ENCODE measurements at regions not wholly inside any gene's neighbourhood (a gene's known extent, or its start where the extent isn't known, plus 50 kb on each side); places are given as distances from the start of the nearest gene placed in this dataset.
"Not testable (repeated sequence)": the region's sequence is repeated elsewhere in the genome, so short reads cannot be mapped to it uniquely, and the experiment has no call there.

DNA sequence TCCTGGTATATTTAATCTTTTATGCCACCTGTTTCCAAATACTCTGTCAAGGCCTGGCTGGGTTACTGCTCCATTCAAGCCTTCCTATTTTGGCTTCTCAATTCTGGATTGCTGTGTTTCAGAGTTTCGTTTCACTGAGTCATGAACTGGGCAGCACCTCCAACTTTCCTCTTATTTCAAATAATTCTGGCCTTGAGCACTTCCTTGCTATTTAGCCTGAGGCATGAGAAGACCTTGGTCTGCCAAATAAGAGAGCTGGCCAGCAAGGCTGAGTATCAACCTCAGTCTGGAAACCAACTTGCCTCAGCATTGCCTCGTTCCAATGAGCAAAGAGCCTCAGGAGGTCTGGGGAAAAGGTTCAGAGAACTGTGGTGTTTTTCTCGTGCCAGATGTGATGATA is 66.6 kb downstream of the TNFAIP3 start:
- no peaks in the 10 kb centered on the region for H3K9me3 ChIP-seq (ENCODE audit: low read depth, low read length)
- H3K4me1 ChIP-seq (ENCODE audit: insufficient read depth, low read length) = peaks cover 9% of the 10 kb centered on the region
- no peak overlapping the region for H3K4me3 ChIP-seq (ENCODE audit: low read length)
- H3K27me3 ChIP-seq (ENCODE audit: insufficient read depth, low read length) = no peaks in the 10 kb centered on the region

DNA sequence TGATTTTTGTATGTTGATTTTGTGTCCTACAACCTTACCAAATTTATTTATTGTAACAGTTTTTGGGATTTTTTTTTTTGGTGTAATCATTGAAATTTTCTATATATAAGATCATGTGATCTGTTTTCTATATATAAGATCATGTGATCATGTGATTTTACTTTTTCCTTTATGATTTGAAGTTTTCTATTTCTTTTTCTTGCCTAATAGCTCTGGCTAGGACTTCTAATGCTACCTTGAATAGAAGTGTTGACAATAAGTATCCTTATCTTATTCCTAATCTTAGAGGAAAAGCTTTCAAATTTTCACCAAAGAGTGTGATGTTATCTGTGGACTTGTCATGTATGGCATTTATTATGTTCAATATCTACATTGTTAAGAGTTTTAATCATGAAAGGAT is 69.7 kb downstream of the TNFAIP3 start:
- Histone ChIP-seq H3K27me3 (ENCODE audit: insufficient read depth, low read length) (no peaks in the 10 kb centered on the region), H3K4me1 (ENCODE audit: insufficient read depth, low read length) (peaks cover 8% of the 10 kb centered on the region)

GRCh38 chr6:137937834-137938233 is 70.8 kb downstream of the TNFAIP3 start:
- H3K4me3 ChIP-seq (ENCODE audit: low read length) = no peak overlapping the region
- H3K4me1 ChIP-seq (ENCODE audit: insufficient read depth, low read length) = peaks cover 8% of the 10 kb centered on the region
- no peaks in the 10 kb centered on the region for H3K9me3 ChIP-seq (ENCODE audit: low read depth, low read length)
- H3K27me3 ChIP-seq (ENCODE audit: insufficient read depth, low read length) = no peaks in the 10 kb centered on the region

More for the DNA sequence above, 69.7 kb downstream of the TNFAIP3 start:
- Histone ChIP-seq H3K4me3 (ENCODE audit: low read length) (no peak overlapping the region), H3K9me3 (ENCODE audit: low read depth, low read length) (no peaks in the 10 kb centered on the region)

DNA sequence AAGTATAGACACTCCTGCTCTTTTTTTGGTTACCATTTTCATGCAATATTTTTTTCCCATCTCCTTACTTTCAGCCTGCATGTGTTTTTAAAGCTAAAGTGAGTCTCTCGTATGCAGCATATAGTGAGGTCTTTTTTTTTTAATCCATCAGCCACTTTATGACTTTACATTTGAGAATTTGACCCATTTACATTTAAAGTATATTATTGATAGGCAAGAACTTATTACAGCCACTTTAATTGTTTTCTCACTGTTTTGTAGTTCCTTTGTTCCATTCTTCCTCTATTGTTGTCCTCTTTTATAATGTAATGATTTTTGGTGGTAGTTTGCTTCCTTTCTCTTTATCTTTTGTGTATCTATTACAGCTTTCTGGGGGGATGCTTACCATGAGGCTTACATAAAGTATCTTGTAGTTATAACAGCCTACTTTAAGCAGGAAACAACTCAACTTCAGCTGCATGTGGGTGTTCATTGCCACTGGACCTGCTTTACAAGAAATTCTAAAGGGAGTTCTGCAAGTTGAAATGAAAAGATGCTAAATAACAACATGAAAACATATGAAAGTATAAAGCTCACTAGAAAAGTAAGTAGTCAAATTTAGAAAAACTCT is 71.8 kb downstream of the TNFAIP3 start:
- no peaks in the 10 kb centered on the region for H3K9me3 ChIP-seq (ENCODE audit: low read depth, low read length)
- H3K4me3 ChIP-seq (ENCODE audit: low read length) = no peak overlapping the region
- H3K27me3 ChIP-seq (ENCODE audit: insufficient read depth, low read length) = no peaks in the 10 kb centered on the region
- H3K4me1 ChIP-seq (ENCODE audit: insufficient read depth, low read length) = peaks cover 8% of the 10 kb centered on the region

GRCh38 chr6:137941995-137942394 is 74.9 kb downstream of the TNFAIP3 start:
- H3K4me3 ChIP-seq (ENCODE audit: low read length) = no peak overlapping the region
- no peaks in the 10 kb centered on the region for H3K9me3 ChIP-seq (ENCODE audit: low read depth, low read length)
- H3K4me1 ChIP-seq (ENCODE audit: insufficient read depth, low read length) = peaks cover 17% of the 10 kb centered on the region
- no peaks in the 10 kb centered on the region for H3K27me3 ChIP-seq (ENCODE audit: insufficient read depth, low read length)

DNA sequence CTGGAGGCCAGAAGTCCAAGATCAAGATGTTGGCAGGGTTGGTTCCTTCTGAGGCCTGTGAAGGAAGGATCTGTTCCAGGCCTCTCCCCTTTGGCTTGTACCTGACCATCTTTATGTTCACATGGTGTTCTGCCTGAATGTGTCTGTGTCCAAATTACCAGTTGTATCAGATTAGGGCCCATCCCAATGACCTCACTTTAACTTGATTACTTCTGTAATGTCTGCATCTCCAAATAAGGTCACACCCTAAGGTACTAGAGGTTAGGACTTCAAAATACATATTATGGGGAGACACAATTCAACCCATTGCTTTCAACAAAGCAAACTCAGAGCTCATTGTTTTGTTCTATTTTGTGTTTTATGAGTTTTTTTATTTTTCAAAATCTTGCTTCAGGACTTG is 75.7 kb downstream of the TNFAIP3 start:
- H3K4me1 ChIP-seq (ENCODE audit: insufficient read depth, low read length) = peaks cover 17% of the 10 kb centered on the region
- no peaks in the 10 kb centered on the region for H3K9me3 ChIP-seq (ENCODE audit: low read depth, low read length)
- no peaks in the 10 kb centered on the region for H3K27me3 ChIP-seq (ENCODE audit: insufficient read depth, low read length)
- H3K4me3 ChIP-seq (ENCODE audit: low read length) = no peak overlapping the region

DNA sequence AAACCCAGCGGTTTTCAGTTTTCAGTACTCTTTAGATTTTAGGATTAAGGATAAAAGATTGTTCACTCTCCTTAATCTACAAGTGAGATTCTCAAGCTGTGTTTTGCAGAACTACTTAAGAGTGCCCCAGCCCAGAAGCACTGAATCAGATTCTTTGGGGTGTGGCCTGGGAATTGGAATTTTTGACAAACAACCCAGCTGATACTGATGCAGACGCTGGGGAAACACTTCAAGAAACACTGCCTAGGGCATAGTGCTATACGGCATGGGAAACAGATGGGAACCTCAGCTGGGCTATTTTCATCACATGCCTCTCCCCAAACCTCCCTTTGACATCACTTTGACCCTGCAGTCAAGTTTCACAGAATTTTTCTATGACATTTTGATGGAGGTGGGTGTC is 77.3 kb downstream of the TNFAIP3 start:
- H3K4me3 ChIP-seq (ENCODE audit: low read length); H3K9me3 ChIP-seq (ENCODE audit: low read depth, low read length); H3K27me3 ChIP-seq (ENCODE audit: insufficient read depth, low read length): not testable (repeated sequence)
- H3K4me1 ChIP-seq (ENCODE audit: insufficient read depth, low read length) = peaks cover 17% of the 10 kb centered on the region

- Histone ChIP-seq H3K4me3 (ENCODE audit: low read length) (no peak overlapping the region), H3K4me1 (ENCODE audit: insufficient read depth, low read length) (peaks cover 17% of the 10 kb centered on the region)
Observed at GRCh38 chr6:137944793-137945498, 77.9 kb downstream of the TNFAIP3 start.

GRCh38 chr6:137949686-137950390 is 82.8 kb downstream of the TNFAIP3 start:
- Histone ChIP-seq H3K4me1 (ENCODE audit: insufficient read depth, low read length) (peaks cover 23% of the 10 kb centered on the region), H3K4me3 (ENCODE audit: low read length) (no peak overlapping the region), H3K27me3 (ENCODE audit: insufficient read depth, low read length) (no peaks in the 10 kb centered on the region), H3K9me3 (ENCODE audit: low read depth, low read length) (no peaks in the 10 kb centered on the region)

More at GRCh38 chr6:137944793-137945498, 77.9 kb downstream of the TNFAIP3 start:
- H3K27me3 ChIP-seq (ENCODE audit: insufficient read depth, low read length) = no peaks in the 10 kb centered on the region
- no peaks in the 10 kb centered on the region for H3K9me3 ChIP-seq (ENCODE audit: low read depth, low read length)

DNA sequence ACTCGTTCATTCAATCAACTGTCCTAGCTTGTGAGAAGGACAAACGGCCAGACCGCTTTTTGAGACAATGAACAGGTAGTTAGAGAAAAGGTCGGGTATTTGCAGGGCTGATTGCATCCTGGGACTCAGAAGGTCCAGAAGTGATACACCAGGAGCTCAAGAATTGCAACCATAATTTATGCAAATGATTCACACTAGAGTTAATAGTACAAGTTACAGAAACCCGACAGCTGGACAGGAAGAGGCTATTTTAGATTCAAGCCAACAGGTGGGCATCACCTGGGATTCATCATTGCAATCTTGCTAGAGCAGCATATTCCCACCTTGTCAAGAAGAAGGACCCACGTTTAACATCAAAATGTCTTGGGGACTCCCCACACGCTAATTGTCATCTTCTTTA is 83.5 kb downstream of the TNFAIP3 start:
- Histone ChIP-seq H3K4me3 (ENCODE audit: low read length) (no peak overlapping the region), H3K9me3 (ENCODE audit: low read depth, low read length) (no peaks in the 10 kb centered on the region), H3K27me3 (ENCODE audit: insufficient read depth, low read length) (no peaks in the 10 kb centered on the region), H3K4me1 (ENCODE audit: insufficient read depth, low read length) (peaks cover 19% of the 10 kb centered on the region)

DNA sequence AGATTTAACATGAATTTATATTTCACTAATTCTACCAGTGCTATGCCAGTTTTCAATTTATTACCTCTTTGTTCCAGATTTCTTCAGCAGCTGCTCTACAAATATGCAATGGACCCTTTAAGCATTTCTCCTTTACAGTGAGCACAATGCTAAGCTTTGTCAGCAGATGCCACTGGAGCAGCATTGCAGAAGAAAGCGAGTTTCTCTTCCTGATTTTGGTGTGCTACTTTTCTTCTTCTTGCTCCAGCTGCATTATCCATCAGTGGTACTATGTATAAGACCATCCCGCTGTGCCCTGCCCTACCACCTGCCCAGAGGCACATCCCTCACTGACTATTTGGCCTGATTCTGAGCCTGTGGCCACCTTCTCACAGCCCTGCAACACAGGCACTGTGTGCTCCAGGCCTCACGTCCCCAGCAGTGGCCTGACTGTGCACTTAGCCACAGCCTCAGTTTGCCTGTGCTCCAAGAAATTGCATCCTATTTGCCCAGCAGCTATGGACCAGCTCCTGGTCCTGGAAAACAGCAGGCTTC is 84.1 kb downstream of the TNFAIP3 start:
- Histone ChIP-seq H3K27me3 (ENCODE audit: insufficient read depth, low read length) (no peaks in the 10 kb centered on the region), H3K4me1 (ENCODE audit: insufficient read depth, low read length) (peaks cover 19% of the 10 kb centered on the region), H3K4me3 (ENCODE audit: low read length) (no peak overlapping the region), H3K9me3 (ENCODE audit: low read depth, low read length) (no peaks in the 10 kb centered on the region)

DNA sequence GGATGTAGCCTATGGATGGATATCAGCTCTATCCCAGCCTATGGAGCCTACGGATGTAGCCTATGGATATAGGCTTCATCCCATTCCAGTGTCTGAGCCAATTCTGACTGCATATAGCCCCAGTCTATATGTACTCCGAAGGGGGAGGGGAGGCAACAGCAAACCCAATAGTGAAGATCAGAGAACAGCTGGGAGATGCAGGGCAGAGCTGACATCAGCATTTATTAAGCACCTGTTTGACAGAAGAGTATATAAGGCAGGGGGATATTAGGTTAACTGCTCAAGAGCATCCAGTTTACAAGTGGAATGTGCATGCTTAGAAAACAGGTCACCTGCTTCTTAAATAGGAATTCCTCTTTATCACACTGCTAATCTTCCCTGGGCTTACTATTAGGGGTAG is 85.2 kb downstream of the TNFAIP3 start:
- Histone ChIP-seq H3K4me1 (ENCODE audit: insufficient read depth, low read length) (peaks cover 20% of the 10 kb centered on the region), H3K9me3 (ENCODE audit: low read depth, low read length) (no peaks in the 10 kb centered on the region), H3K27me3 (ENCODE audit: insufficient read depth, low read length) (no peaks in the 10 kb centered on the region), H3K4me3 (ENCODE audit: low read length) (no peak overlapping the region)

- H3K9me3 ChIP-seq (ENCODE audit: low read depth, low read length) = no peaks in the 10 kb centered on the region
- H3K27me3 ChIP-seq (ENCODE audit: insufficient read depth, low read length) = no peaks in the 10 kb centered on the region
- peaks cover 32% of the 10 kb centered on the region for H3K4me1 ChIP-seq (ENCODE audit: insufficient read depth, low read length)
- no peak overlapping the region for H3K4me3 ChIP-seq (ENCODE audit: low read length)
Observed at GRCh38 chr6:137953761-137954160, 86.7 kb downstream of the TNFAIP3 start.

DNA sequence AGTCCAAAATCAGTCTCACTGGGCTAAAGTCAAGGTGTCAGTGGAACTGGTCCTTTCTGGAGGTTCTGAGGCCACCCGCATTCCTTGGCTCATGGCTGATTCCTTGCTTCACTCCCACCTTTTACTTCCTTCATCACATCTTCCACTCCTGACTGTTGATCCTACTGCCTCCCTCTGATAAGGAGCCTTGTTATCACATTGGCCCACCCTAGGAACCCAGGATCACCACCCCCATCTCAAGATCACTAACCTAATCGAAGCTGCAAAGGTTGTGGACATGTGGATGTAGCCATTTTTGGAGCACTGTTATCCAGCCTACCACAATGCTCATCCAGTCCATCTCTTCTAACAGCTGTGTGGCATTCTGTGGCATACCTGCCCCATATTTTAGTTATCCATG is 87.2 kb downstream of the TNFAIP3 start:
- Histone ChIP-seq H3K9me3 (ENCODE audit: low read depth, low read length) (no peaks in the 10 kb centered on the region), H3K27me3 (ENCODE audit: insufficient read depth, low read length) (no peaks in the 10 kb centered on the region), H3K4me1 (ENCODE audit: insufficient read depth, low read length) (peaks cover 36% of the 10 kb centered on the region), H3K4me3 (ENCODE audit: low read length) (no peak overlapping the region)

- Histone ChIP-seq H3K4me1 (ENCODE audit: insufficient read depth, low read length) (peaks cover 39% of the 10 kb centered on the region), H3K27me3 (ENCODE audit: insufficient read depth, low read length) (no peaks in the 10 kb centered on the region), H3K9me3 (ENCODE audit: low read depth, low read length) (no peaks in the 10 kb centered on the region), H3K4me3 (ENCODE audit: low read length) (no peak overlapping the region)
Observed at GRCh38 chr6:137956098-137956488, 89.0 kb downstream of the TNFAIP3 start.

All from mononuclear cell (primary cell).